PC-3 (cell line): ENCODE measurements at regions not wholly inside any gene's neighbourhood (a gene's known extent, or its start where the extent isn't known, plus 50 kb on each side); places are given as distances from the start of the nearest gene placed in this dataset.

Experiments used
- ATAC-seq: fragments of 200-7000 bp; cut with Tn5 transposase; 2 replicates; pipeline ENCODE4 v1.9.1; 2020; ENCODE audit warnings: mild to moderate bottlenecking, moderate library complexity
- BruUV-seq: library from RNA; stranded (reverse); fragments of 400-500 nt; replicated peaks from 2 replicates; lab custom pipeline; 2021; lab: Mats Ljungman, UMichigan
- CTCF ChIA-PET: fragments of 300-600 bp; sonication (Branson Sonifier 250); formaldehyde crosslinking; loops from one replicate; lab custom pipeline; 2022; ENCODE audit warnings: antibody characterized with exemption; lab: Charles Lee
- POLR2A ChIA-PET: fragments of 300-600 bp; sonication (Branson Sonifier 250); formaldehyde crosslinking; loops from one replicate; lab custom pipeline; 2022; ENCODE audit warnings: antibody characterized with exemption; ENCODE audit not compliant: unreplicated experiment; lab: Charles Lee
- DNase-seq: peaks from one replicate; pipeline ENCODE4 v3.0.0-alpha.2; 2015
- H2AFZ ChIP-seq: fragments of 300-600 bp; sonication (generic); 2 replicates; pipeline ENCODE4 v1.6.0; 2016; ENCODE audit warnings: antibody characterized with exemption, low read length
- H3F3A ChIP-seq: fragments of 300-600 bp; sonication (generic); one replicate; pipeline ENCODE4 v1.6.0; 2017; ENCODE audit warnings: antibody characterized with exemption, low read length, control low read depth, mild to moderate bottlenecking; ENCODE audit not compliant: unreplicated experiment
- H3K27ac ChIP-seq: fragments of 300-600 bp; sonication (generic); 2 replicates; pipeline ENCODE4 v1.5.1; 2016; ENCODE audit warnings: mild to moderate bottlenecking, low read length
- H3K27me3 ChIP-seq: fragments of 300-600 bp; sonication (generic); 2 replicates; pipeline ENCODE4 v1.6.1; 2016; ENCODE audit warnings: low read length, mixed read lengths
- H3K36me3 ChIP-seq: fragments of 300-600 bp; sonication (generic); 2 replicates; pipeline ENCODE4 v1.6.1; 2016; ENCODE audit warnings: low read depth, mixed run types, low read length, mixed read lengths
- H3K4me1 ChIP-seq: fragments of 300-600 bp; sonication (generic); 2 replicates; pipeline ENCODE4 v1.5.1; 2016; ENCODE audit warnings: low read length; ENCODE audit not compliant: insufficient read depth
- H3K4me2 ChIP-seq: fragments of 300-600 bp; sonication (generic); 2 replicates; pipeline ENCODE4 v1.6.0; 2016; ENCODE audit warnings: low read length
- H3K4me3 ChIP-seq: fragments of 300-600 bp; sonication (generic); 2 replicates; pipeline ENCODE4 v1.5.1; 2016; ENCODE audit warnings: mild to moderate bottlenecking, low read length, mixed read lengths
- H3K79me2 ChIP-seq: fragments of 300-600 bp; sonication (generic); 2 replicates; pipeline ENCODE4 v1.6.1; 2017; ENCODE audit warnings: low read length, mixed read lengths
- H3K9ac ChIP-seq: fragments of 300-600 bp; sonication (generic); 2 replicates; pipeline ENCODE4 v1.6.0; 2016; ENCODE audit warnings: mild to moderate bottlenecking, low read length
- H3K9me2 ChIP-seq: fragments of 300-600 bp; sonication (generic); replicated peaks from 2 replicates; pipeline ENCODE4 v1.6.1; 2016; ENCODE audit warnings: mixed run types, low read length, mixed read lengths
- H3K9me3 ChIP-seq: fragments of 300-600 bp; sonication (generic); 2 replicates; pipeline ENCODE4 v1.6.1; 2016; ENCODE audit warnings: low read length, mixed read lengths
- H4K20me1 ChIP-seq: fragments of 300-600 bp; sonication (generic); 2 replicates; pipeline ENCODE4 v1.6.1; 2016; ENCODE audit warnings: low read length, mixed read lengths
- EZH2 ChIP-seq: fragments of 300-600 bp; sonication (generic); IDR thresholded peaks from one replicate; pipeline ENCODE4 v1.6.1; 2017; ENCODE audit warnings: antibody characterized with exemption, mild to moderate bottlenecking, low read length; ENCODE audit not compliant: unreplicated experiment
- EZH2phosphoT487 ChIP-seq: fragments of 300-600 bp; sonication (generic); IDR thresholded peaks from 2 replicates; pipeline ENCODE4 v1.6.1; 2018; ENCODE audit warnings: mild to moderate bottlenecking, antibody characterized with exemption, low read length, borderline replicate concordance
- intact Hi-C: fragments of 100-400 bp; cut with micrococcal nuclease; formaldehyde crosslinking; loops from 2 replicates; pipeline ENCODE4 v1.9.0; 2023
- TF ChIP-seq, protein P1 (sequence below): fragments of 300-600 bp; sonication (generic); conservative IDR thresholded peaks from 2 replicates; pipeline ENCODE4 v1.5.1; 2017; ENCODE audit warnings: antibody characterized with exemption, low read depth, mild to moderate bottlenecking, low read length

DNA sequence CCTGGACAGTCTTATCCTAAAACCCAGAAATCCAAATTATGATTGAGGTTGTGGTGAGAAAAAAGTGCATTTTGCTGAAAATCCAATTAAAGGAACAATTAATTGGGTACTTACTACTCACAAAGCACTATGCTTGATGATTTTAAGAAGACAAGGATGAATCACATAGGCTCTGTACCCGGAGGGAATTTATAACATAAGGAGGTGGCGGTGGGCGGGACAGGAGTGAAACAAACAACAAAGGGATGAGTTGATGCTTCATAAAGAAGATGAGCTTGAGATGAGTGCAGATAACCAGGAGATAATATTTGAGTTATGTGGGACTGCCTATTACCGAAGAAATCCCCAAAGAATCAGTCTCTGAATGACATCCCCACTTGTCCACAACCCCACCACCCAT lies 171.1 kb upstream of the FZD8 start:
- no peak overlapping the region for H3K4me2 ChIP-seq
- TF ChIP-seq EZH2: no peak
- TF ChIP-seq, protein P1, sequence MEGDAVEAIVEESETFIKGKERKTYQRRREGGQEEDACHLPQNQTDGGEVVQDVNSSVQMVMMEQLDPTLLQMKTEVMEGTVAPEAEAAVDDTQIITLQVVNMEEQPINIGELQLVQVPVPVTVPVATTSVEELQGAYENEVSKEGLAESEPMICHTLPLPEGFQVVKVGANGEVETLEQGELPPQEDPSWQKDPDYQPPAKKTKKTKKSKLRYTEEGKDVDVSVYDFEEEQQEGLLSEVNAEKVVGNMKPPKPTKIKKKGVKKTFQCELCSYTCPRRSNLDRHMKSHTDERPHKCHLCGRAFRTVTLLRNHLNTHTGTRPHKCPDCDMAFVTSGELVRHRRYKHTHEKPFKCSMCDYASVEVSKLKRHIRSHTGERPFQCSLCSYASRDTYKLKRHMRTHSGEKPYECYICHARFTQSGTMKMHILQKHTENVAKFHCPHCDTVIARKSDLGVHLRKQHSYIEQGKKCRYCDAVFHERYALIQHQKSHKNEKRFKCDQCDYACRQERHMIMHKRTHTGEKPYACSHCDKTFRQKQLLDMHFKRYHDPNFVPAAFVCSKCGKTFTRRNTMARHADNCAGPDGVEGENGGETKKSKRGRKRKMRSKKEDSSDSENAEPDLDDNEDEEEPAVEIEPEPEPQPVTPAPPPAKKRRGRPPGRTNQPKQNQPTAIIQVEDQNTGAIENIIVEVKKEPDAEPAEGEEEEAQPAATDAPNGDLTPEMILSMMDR: no peak
- no peak for TF ChIP-seq EZH2phosphoT487
- H3K79me2 ChIP-seq: no peaks in the 10 kb centered on the region
- no peak overlapping the region for H2AFZ ChIP-seq
- H3F3A ChIP-seq: no peaks in the 10 kb centered on the region
- H3K4me3 ChIP-seq: no peak overlapping the region
- ChIA-PET CTCF (no interaction called here), POLR2A (no interaction called here)
- no TSS peak for BruUV-seq
- H3K27me3 ChIP-seq: no peaks in the 10 kb centered on the region
- H3K9me2 ChIP-seq: 0 out of 2 replicates have a peak, but pooled peaks cover 3% of the 10 kb centered on the region
- DNase-seq (no peak), ATAC-seq (peak; percentile 54)
- H4K20me1 ChIP-seq: no peaks in the 10 kb centered on the region
- no peak overlapping the region for H3K27ac ChIP-seq
- no peaks in the 10 kb centered on the region for H3K36me3 ChIP-seq
- H3K9me3 ChIP-seq: no peaks in the 10 kb centered on the region
- intact Hi-C loops: no loop called here
- no peaks in the 10 kb centered on the region for H3K4me1 ChIP-seq
- no peak overlapping the region for H3K9ac ChIP-seq

DNA sequence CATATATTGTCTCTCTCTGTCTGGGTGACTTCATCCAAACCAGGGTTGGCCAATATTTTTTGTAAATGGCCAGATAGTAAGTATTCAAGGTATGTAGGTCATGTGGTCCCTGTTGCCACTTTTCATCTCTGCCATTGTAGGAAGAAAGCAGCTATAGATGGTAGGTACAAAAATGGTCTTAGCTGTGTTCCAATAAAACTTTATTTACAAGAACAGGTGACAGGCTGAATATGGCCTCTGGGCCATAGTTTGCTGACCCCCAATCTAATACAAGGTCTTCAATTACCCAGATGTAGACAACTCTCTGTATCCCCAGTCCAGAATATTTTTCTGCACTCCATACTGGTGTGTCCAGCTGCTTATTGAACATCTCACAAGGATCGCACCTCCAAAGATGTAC lies 166.2 kb upstream of the FZD8 start:
- POLR2A ChIA-PET: no interaction called here
- no peak for TF ChIP-seq EZH2phosphoT487
- TF ChIP-seq, protein P1: no peak
- CTCF ChIA-PET: no interaction called here
- ATAC-seq: no peak
- Histone ChIP-seq H3K9me2 (0 out of 2 replicates have a peak, but pooled peaks cover 3% of the 10 kb centered on the region), H3K9ac (no peak overlapping the region), H4K20me1 (no peaks in the 10 kb centered on the region), H3F3A (no peaks in the 10 kb centered on the region), H3K4me1 (no peaks in the 10 kb centered on the region), H3K4me2 (no peak overlapping the region), H3K9me3 (no peaks in the 10 kb centered on the region), H2AFZ (no peak overlapping the region), H3K27me3 (no peaks in the 10 kb centered on the region), H3K36me3 (no peaks in the 10 kb centered on the region), H3K27ac (no peak overlapping the region), H3K79me2 (no peaks in the 10 kb centered on the region), H3K4me3 (no peak overlapping the region)
- intact Hi-C loops: no loop called here
- BruUV-seq: no TSS peak
- no peak for DNase-seq

DNA sequence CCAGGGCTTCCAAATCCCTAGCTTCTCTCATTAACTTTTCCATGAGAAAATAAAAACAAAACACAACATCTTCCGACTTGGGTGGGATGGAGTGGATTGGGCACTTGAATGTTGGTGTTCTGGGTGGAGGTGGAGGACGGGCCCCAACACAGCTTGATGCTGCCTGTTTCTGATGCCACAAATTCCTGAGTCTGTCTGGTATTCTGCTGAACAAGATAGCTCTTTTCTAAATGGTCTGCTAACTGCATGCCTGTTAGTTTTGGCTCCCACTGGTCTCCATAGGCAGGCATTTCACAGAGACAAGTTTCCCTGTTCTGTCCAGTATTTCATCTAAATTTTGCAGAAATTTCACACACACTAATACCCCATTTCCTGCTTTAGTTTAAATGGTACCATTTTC lies 160.9 kb upstream of the FZD8 start:
- no peak overlapping the region for H2AFZ ChIP-seq
- H3K27me3 ChIP-seq: no peaks in the 10 kb centered on the region
- ATAC-seq: no peak
- H4K20me1 ChIP-seq: no peaks in the 10 kb centered on the region
- H3K79me2 ChIP-seq: no peaks in the 10 kb centered on the region
- no peaks in the 10 kb centered on the region for H3K36me3 ChIP-seq
- no peak overlapping the region for H3K9ac ChIP-seq
- POLR2A ChIA-PET: interaction anchor here (0.6 kb wide), 1 partner anchor 130 kb away, joined by 3 read pairs; no protein-coding TSS in a partner anchor
- no peaks in the 10 kb centered on the region for H3K9me2 ChIP-seq
- no peak overlapping the region for H3K27ac ChIP-seq
- H3K4me2 ChIP-seq: no peak overlapping the region
- no peak for DNase-seq
- H3F3A ChIP-seq: no peaks in the 10 kb centered on the region
- H3K4me3 ChIP-seq: no peak overlapping the region
- CTCF ChIA-PET: no interaction called here
- no peaks in the 10 kb centered on the region for H3K9me3 ChIP-seq
- intact Hi-C loops: no loop called here
- TF ChIP-seq, protein P1: no peak
- TF ChIP-seq EZH2 (no peak), EZH2phosphoT487 (no peak)
- BruUV-seq: no TSS peak
- no peaks in the 10 kb centered on the region for H3K4me1 ChIP-seq
